ENCODE measurements at regions not wholly inside any gene's neighbourhood (a gene's known extent, or its start where the extent isn't known, plus 50 kb on each side); places are given as distances from the start of the nearest gene placed in this dataset.

DNA sequence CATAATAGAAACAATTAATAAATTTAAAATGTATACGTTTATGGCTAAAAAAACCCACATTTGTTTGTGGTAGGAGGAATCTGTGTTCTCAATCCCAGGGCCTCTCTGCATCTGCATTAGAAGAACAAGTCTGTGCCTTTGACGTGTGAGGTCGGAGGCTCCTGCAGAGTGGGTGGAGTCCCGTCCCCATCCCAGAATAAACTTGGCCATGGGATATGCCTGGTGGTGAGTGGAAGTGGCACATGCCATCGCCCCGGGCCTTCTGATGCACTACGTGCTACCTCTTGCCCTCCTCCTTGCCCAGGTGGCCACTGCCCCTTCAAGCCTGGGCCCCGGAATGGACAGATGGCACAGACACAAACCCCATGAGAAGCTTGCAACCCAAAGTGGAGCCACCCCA lies 131.1 kb upstream of the NSMCE3 start:
- TF ChIP-seq POLR2A (IDR thresholded peaks at IDR 0.05), result no peak
- TF ChIP-seq, protein P1, sequence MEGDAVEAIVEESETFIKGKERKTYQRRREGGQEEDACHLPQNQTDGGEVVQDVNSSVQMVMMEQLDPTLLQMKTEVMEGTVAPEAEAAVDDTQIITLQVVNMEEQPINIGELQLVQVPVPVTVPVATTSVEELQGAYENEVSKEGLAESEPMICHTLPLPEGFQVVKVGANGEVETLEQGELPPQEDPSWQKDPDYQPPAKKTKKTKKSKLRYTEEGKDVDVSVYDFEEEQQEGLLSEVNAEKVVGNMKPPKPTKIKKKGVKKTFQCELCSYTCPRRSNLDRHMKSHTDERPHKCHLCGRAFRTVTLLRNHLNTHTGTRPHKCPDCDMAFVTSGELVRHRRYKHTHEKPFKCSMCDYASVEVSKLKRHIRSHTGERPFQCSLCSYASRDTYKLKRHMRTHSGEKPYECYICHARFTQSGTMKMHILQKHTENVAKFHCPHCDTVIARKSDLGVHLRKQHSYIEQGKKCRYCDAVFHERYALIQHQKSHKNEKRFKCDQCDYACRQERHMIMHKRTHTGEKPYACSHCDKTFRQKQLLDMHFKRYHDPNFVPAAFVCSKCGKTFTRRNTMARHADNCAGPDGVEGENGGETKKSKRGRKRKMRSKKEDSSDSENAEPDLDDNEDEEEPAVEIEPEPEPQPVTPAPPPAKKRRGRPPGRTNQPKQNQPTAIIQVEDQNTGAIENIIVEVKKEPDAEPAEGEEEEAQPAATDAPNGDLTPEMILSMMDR (IDR thresholded peaks at IDR 0.05), result no peak
